Effector memory CD4-positive, alpha-beta T cell (primary cell): ENCODE measurements at regions not wholly inside any gene's neighbourhood (a gene's known extent, or its start where the extent isn't known, plus 50 kb on each side); places are given as distances from the start of the nearest gene placed in this dataset.

Experiments
- DNase-seq, 3 donors: peaks; one replicate each; pipeline ENCODE4 v3.0.0-alpha.2; 2020
- H3K27ac ChIP-seq: 2 replicates; pipeline ENCODE4 v1.7.0; 2013; ENCODE audit warnings: mild to moderate bottlenecking, low read length, moderate library complexity; ENCODE audit not compliant: insufficient read depth, poor library complexity, severe bottlenecking
- H3K27me3 ChIP-seq: replicated peaks from 2 replicates; pipeline ENCODE4 v1.7.0; 2013; ENCODE audit warnings: mild to moderate bottlenecking, low read length; ENCODE audit not compliant: insufficient read depth, control insufficient read depth, poor library complexity, severe bottlenecking
- H3K36me3 ChIP-seq: 2 replicates; pipeline ENCODE4 v1.7.0; 2013; ENCODE audit warnings: mild to moderate bottlenecking, low read length, moderate library complexity; ENCODE audit not compliant: control insufficient read depth, insufficient read depth
- H3K4me1 ChIP-seq: 2 replicates; pipeline ENCODE4 v1.7.0; 2013; ENCODE audit warnings: low read length, mild to moderate bottlenecking; ENCODE audit not compliant: control insufficient read depth, insufficient read depth, poor library complexity, severe bottlenecking
- H3K4me3 ChIP-seq: 2 replicates; pipeline ENCODE4 v1.7.0; 2013; ENCODE audit warnings: low read length, low read depth, mild to moderate bottlenecking; ENCODE audit not compliant: insufficient read depth, poor library complexity, severe bottlenecking
- H3K9me3 ChIP-seq: 2 replicates; pipeline ENCODE4 v1.7.0; 2013; ENCODE audit warnings: mild to moderate bottlenecking, low read length, moderate library complexity; ENCODE audit not compliant: control insufficient read depth

DNA sequence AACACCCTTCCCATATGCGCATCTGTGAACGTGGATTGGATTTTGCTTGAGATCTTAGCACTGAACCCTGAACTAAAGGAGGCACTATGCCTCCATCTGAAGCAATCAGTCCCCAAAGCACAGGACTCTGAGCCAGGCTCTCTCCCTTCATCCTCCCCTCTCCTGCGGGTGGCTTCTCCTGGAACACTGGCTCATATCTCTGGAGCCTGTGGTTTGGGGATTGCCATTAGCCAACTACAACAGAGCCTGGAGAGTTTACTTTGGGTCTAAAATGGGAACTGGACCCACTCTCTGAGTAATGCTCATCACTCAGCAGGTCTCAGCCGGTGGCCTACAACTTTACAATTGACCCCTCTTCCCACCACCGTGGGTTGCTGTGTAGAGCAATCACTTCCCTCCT lies 190.8 kb upstream of the HES1 start:
- H3K27me3 ChIP-seq: no peaks in the 10 kb centered on the region
- no peak for DNase-seq
- no peaks in the 10 kb centered on the region for H3K36me3 ChIP-seq
- no peak overlapping the region for H3K4me3 ChIP-seq
- H3K27ac ChIP-seq: no peak overlapping the region
- no peaks in the 10 kb centered on the region for H3K4me1 ChIP-seq
- no peaks in the 10 kb centered on the region for H3K9me3 ChIP-seq

DNA sequence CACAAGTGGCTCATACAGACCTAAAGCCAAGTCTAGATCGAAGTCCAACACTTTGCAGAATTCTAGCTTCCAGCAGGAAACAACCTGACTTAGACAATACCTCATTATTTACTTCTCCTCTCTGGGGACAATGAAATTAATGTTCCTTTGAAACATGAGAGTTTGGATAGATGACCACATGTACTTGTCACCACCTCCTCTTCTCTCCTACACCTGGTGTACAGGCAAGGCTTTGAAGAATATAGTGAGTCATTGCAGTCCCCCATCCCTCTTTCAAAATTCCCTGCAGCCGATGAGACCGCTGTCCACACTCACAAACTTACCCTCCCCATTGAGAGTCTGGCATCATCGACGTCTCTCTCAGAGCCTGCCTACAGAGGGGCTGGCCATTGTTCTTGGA lies 189.0 kb upstream of the HES1 start:
- DNase-seq: no peak
- no peaks in the 10 kb centered on the region for H3K4me1 ChIP-seq
- no peaks in the 10 kb centered on the region for H3K9me3 ChIP-seq
- no peak overlapping the region for H3K27ac ChIP-seq
- no peak overlapping the region for H3K4me3 ChIP-seq
- no peaks in the 10 kb centered on the region for H3K36me3 ChIP-seq
- no peaks in the 10 kb centered on the region for H3K27me3 ChIP-seq

DNA sequence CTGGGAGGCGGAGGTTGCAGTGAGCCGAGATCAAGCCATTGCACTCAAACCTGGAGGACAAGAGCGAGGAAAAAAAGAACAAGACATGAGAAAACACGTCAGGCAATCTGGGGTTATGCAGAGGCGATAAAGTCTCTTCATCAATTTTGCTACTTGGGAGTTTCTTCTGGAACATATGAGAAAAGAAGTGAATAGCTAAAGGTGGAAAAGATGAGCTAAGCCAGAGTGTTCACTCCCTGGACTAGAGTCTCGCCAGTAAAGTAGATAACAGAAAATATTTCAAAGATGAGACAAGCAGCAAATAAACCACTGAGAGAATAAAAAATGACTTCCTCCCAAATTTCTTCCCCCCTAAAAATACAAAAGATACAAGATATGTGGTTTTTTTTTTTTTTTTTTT lies 188.4 kb upstream of the HES1 start:
- Histone ChIP-seq H3K27me3 (no peaks in the 10 kb centered on the region), H3K9me3 (no peaks in the 10 kb centered on the region), H3K4me3 (no peak overlapping the region), H3K4me1 (no peaks in the 10 kb centered on the region), H3K36me3 (no peaks in the 10 kb centered on the region), H3K27ac (no peak overlapping the region)
- no peak for DNase-seq

DNA sequence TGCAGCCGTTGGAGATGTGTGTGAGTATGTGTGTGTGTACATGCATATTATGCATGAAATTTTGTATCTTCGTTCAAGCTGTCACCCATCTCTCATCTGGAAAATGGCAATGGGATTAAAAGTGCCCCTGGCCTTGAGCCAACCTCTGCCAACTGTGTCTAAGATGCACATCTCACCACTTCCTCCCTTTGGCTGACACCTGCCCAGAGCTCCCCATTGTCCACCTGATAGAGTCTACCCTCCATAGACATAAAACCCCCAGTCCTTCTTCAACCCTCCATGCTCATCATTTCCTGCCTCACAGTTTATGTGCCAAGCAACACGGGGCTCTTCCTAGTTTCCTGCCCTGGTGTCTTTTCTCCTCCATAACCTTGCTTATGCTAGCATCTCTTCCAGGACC lies 187.5 kb upstream of the HES1 start:
- no peak for DNase-seq
- H3K27ac ChIP-seq: no peak overlapping the region
- no peaks in the 10 kb centered on the region for H3K9me3 ChIP-seq
- no peaks in the 10 kb centered on the region for H3K27me3 ChIP-seq
- H3K36me3 ChIP-seq: no peaks in the 10 kb centered on the region
- H3K4me3 ChIP-seq: no peak overlapping the region
- H3K4me1 ChIP-seq: no peaks in the 10 kb centered on the region

DNA sequence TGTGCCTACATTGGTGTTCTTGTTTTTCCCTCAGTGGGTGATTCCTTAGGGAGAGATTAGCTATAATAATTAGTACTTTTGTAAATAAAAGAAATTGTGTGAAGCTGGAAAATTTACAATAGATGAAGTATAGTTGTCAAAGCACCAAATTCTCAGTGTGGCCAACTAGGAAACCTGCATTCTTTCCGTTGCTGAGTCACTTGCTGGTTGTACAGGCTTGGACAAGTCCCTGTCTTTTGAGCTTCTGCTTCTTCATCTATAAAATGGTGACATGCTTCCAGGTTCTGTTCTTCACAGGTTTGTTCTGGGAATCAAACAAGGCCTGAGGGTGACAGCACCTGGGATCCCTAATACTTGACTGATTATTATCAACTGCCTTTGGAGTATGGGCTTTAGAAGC lies 184.1 kb upstream of the HES1 start:
- no peak overlapping the region for H3K27ac ChIP-seq
- DNase-seq: no peak
- H3K9me3 ChIP-seq: no peaks in the 10 kb centered on the region
- no peaks in the 10 kb centered on the region for H3K36me3 ChIP-seq
- no peaks in the 10 kb centered on the region for H3K27me3 ChIP-seq
- H3K4me3 ChIP-seq: no peak overlapping the region
- H3K4me1 ChIP-seq: no peaks in the 10 kb centered on the region

DNA sequence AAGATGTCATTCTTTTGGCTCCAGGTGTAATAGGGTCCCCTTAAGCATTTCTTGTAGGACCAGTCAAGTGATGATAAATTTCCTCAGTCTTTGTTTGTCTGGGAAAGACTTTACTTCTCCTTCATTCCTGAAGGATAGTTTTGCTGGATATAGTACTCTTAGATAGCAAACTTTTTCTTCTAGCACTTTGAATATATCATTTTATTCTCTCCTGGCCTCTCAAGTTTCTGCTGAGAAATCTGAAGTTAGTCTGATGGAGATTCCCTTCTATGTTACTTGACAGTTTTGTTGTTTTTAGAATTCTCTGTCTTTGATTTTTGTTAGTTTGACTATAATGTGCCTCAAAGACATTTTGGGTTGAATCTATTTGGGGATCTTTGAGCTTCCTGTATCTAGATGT lies 181.2 kb upstream of the HES1 start:
- Histone ChIP-seq H3K36me3 (no peaks in the 10 kb centered on the region), H3K27ac (no peak overlapping the region), H3K4me3 (no peak overlapping the region), H3K9me3 (no peaks in the 10 kb centered on the region), H3K4me1 (no peaks in the 10 kb centered on the region), H3K27me3 (peaks cover 6% of the 10 kb centered on the region)
- DNase-seq: no peak

DNA sequence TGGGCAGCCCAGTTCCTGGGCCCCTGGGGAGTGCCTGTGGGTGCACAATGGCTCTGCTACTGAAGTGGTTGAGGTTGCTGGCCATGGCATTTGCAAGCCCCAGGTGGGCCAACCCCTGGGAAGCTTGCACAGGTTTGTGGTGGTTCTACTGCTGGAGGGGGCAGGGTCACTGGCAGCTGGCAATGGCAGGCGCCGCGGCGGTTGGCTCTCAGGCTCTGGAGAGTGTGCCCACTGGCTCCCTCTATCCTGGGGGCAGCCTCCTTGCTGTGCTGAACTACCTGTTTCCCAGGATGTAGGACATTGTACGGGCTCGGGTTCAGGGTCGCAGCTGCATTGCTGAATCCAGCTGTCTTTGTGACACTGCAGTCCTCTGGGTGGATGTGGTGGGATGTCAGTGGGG lies 180.2 kb upstream of the HES1 start:
- DNase-seq: no peak
- Histone ChIP-seq H3K36me3 (no peaks in the 10 kb centered on the region), H3K9me3 (no peaks in the 10 kb centered on the region), H3K27ac (no peak overlapping the region), H3K4me3 (no peak overlapping the region), H3K4me1 (no peaks in the 10 kb centered on the region), H3K27me3 (peaks cover 11% of the 10 kb centered on the region)

DNA sequence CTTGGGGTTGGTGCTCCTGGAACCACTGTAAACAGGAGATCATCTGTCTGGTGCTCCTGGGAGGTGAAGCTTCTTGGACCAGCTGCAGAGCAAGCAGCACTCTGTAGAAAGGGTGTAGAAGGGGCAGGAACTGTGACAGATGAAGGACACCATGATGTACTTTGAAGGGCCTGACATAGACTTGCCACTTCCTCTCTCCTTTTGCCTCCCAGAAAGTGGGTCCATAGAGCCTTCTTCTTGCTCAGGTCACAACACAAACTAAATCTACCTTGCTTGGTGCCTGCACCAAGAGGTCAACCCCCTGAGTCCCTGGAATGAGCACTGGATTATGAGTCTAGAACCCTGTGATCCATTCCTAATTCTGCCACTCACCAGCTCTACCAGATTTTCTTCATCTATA lies 176.1 kb upstream of the HES1 start:
- no peak overlapping the region for H3K27ac ChIP-seq
- H3K27me3 ChIP-seq: peaks cover 20% of the 10 kb centered on the region

DNA sequence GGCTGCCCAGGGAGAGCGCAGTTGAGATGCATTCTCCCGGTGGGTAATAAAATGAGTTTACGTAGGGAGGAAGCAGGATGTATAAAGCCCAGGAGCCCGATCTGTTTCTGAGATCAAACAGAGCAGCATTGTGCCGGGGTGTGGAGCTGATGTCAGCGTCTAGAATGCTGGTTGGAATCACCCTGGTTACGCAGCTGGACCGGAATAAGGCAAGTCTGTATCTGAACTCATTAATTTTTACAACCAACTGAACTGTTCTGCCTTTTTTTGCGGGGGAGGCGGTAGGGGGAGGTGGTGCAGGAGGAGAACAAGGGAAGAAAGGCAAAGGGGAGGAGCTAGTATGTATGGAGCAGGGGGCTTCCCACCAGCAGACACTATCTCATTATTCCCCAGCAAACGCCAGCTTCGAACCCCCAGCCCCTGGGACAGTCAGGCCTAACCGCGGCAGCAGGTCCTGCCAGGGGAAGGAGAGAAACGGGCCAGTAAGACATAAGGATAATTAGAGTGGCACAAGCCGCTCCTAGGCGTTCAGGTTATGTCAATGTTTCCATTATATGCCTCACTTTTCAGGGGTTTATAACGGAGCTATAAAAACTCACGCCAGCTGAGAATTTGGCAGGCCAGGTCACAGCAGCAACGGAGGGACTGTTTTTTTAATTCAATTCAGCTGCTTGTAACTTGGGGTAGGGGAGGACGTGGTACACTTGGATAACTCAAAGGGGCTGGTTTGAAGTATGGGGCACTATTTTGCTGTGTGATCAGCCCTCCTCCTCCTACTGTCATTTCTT lies 175.3 kb upstream of the HES1 start:
- Histone ChIP-seq H3K27me3 (peaks cover 20% of the 10 kb centered on the region), H3K36me3 (no peaks in the 10 kb centered on the region), H3K4me3 (no peak overlapping the region), H3K4me1 (no peaks in the 10 kb centered on the region), H3K9me3 (no peaks in the 10 kb centered on the region), H3K27ac (no peak overlapping the region)
- DNase-seq: no peak

More for the DNA sequence above, 176.1 kb upstream of the HES1 start:
- no peaks in the 10 kb centered on the region for H3K36me3 ChIP-seq
- H3K9me3 ChIP-seq: no peaks in the 10 kb centered on the region
- H3K4me3 ChIP-seq: no peak overlapping the region
- H3K4me1 ChIP-seq: no peaks in the 10 kb centered on the region
- DNase-seq: no peak

DNA sequence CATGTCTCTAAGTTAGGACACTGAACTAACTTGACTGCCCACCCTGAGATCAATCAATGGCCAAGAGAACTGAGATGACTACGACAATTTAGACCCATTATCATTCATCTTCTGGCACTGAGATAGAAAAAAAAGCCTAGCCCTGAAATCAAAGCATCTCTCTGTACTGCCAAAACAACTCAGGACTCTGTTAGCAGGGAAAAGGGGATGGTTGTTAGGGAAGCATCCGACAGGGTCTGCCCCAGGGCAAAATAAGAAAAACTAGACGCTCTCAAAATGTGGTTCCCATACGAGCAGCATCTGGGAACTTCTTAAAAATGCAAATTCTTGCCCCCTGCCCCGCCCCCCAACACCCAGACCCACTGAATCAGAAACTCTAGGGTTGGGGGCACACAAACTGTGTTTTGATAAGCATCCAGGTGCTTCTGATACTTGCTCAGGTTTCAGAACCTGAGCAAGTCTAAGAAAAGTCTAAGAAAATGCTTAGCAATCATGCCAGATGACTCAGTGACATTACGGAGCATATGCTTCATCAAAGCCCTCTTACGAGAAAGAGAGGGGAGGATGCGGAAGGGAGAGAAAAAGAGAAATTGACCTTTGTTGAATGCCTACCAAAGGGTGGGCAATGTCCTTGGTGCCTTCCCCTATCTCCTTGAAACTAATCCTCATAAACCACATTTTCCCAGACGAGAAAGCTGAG lies 172.8 kb upstream of the HES1 start:
- Histone ChIP-seq H3K4me3 (no peak overlapping the region), H3K27ac (no peak overlapping the region), H3K9me3 (no peaks in the 10 kb centered on the region), H3K36me3 (no peaks in the 10 kb centered on the region), H3K4me1 (no peaks in the 10 kb centered on the region), H3K27me3 (peaks cover 20% of the 10 kb centered on the region)
- DNase-seq: no peak
